ENCODE measurements at regions not wholly inside any gene's neighbourhood (a gene's known extent, or its start where the extent isn't known, plus 50 kb on each side); places are given as distances from the start of the nearest gene placed in this dataset.

DNA sequence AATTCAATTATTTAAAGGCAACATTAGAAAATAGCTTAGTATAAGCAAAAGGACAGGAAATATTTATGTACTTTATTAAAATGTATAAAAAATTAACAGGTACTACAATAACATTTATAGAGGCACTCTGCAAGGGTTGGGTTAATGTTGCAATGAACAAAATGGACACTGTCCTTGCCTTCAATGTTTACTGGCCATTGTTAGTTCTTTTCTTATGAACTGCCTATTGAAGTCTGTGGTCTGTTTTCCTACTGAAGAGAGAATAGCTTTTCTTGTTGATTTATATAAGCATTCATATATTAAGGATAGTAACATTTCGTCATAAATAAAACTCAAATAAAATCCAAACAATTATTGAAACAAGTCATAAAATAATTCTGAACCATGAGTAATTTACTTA lies 135.3 kb upstream of the BEND6 start:
- TF ChIP-seq, protein P1, sequence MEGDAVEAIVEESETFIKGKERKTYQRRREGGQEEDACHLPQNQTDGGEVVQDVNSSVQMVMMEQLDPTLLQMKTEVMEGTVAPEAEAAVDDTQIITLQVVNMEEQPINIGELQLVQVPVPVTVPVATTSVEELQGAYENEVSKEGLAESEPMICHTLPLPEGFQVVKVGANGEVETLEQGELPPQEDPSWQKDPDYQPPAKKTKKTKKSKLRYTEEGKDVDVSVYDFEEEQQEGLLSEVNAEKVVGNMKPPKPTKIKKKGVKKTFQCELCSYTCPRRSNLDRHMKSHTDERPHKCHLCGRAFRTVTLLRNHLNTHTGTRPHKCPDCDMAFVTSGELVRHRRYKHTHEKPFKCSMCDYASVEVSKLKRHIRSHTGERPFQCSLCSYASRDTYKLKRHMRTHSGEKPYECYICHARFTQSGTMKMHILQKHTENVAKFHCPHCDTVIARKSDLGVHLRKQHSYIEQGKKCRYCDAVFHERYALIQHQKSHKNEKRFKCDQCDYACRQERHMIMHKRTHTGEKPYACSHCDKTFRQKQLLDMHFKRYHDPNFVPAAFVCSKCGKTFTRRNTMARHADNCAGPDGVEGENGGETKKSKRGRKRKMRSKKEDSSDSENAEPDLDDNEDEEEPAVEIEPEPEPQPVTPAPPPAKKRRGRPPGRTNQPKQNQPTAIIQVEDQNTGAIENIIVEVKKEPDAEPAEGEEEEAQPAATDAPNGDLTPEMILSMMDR (conservative IDR thresholded peaks at IDR 0.05 in 1 of 2, IDR thresholded peaks at IDR 0.05 in 1 of 2; ENCODE audit: extremely low read depth in 1 of 2, insufficient read depth in 1 of 2, low read depth in 1 of 2, low read length in 2 of 2): no peak
- TF ChIP-seq EZH2 (IDR thresholded peaks at IDR 0.05; ENCODE audit: borderline replicate concordance, low read length): no peak
